Breast epithelium (tissue), 3 donors: ENCODE measurements at regions not wholly inside any gene's neighbourhood (a gene's known extent, or its start where the extent isn't known, plus 50 kb on each side); places are given as distances from the start of the nearest gene placed in this dataset.

Experiments used
- POLR2A ChIP-seq: fragments of 450-650 bp; IDR thresholded peaks from one replicate; pipeline ENCODE4 v1.6.1; 2016; ENCODE audit warnings: antibody characterized with exemption, mild to moderate bottlenecking, moderate library complexity
- TF ChIP-seq, protein P1 (sequence below), 3 donors: fragments of 450-650 bp; IDR thresholded peaks; one replicate each; pipeline ENCODE4 v1.5.1; 2016 to 2017; ENCODE audit warnings: antibody characterized with exemption in 3 of 3, mild to moderate bottlenecking in 3 of 3, moderate library complexity in 3 of 3

DNA sequence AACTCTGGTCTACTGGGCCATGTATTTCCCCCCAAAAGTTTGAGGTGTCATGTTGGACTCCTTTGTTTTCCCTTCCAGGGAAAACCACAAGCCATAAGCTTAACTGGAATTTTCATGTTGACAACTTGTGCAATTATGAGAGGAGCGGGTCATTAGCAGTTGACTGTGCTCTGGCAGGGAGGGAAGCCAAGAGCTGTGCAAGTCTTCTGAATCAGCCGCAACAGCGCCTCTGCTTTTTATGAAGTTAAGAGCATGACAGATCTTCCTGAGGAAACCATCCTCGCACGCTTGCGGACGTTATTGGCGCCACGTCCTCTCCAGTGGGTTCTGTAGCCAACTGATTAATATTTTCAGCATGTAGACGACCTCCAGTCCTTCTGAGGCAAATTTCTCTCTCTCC is 148.7 kb upstream of the MKI67 start:
- TF ChIP-seq, protein P1, sequence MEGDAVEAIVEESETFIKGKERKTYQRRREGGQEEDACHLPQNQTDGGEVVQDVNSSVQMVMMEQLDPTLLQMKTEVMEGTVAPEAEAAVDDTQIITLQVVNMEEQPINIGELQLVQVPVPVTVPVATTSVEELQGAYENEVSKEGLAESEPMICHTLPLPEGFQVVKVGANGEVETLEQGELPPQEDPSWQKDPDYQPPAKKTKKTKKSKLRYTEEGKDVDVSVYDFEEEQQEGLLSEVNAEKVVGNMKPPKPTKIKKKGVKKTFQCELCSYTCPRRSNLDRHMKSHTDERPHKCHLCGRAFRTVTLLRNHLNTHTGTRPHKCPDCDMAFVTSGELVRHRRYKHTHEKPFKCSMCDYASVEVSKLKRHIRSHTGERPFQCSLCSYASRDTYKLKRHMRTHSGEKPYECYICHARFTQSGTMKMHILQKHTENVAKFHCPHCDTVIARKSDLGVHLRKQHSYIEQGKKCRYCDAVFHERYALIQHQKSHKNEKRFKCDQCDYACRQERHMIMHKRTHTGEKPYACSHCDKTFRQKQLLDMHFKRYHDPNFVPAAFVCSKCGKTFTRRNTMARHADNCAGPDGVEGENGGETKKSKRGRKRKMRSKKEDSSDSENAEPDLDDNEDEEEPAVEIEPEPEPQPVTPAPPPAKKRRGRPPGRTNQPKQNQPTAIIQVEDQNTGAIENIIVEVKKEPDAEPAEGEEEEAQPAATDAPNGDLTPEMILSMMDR (IDR thresholded peaks at IDR 0.05) = no peak
- TF ChIP-seq POLR2A = no peak
